GM19239 (cell line): ENCODE measurements at regions not wholly inside any gene's neighbourhood (a gene's known extent, or its start where the extent isn't known, plus 50 kb on each side); places are given as distances from the start of the nearest gene placed in this dataset.
A peak's percentile ranks its signal among the peaks of the same experiment; 100 is the strongest.
"Not testable (repeated sequence)": the region's sequence is repeated elsewhere in the genome, so short reads cannot be mapped to it uniquely, and the experiment has no call there.

Source experiments
- DNase-seq: peaks from one replicate; pipeline ENCODE4 v3.0.0; 2011; ENCODE audit warnings: low spot score; ENCODE audit not compliant: insufficient read length
- FAIRE-seq: peaks from 2 replicates; lab custom pipeline; 2011; peaks lifted over from hg19 to GRCh38; lab: Jason Lieb, UNC

DNA sequence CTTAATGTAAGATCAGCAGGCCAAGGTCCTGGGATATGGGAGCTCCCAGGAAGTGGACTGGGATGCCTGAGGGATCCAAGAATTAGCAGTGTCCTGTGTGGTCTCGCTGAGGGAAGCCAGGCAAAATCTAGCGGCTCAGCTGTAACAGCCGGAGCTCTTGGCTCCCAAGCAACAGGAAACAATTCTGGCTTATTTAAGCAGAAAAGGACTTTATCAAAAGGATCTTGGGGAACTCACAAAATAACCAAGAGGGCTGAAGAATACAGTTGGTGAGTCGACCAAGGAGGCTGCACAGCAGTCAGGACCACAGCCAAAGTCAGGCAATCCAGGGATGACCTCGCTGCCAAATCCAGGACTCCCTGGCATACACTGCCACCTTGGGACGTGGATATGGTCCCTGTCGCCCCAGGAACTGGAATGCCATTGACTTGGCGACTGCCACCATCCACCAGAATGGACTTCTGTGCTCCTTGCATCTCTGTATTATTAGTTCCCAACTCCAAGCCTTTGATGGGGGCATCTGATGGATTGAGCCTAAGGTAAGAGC, 165.3 kb upstream of the BCOR start:
- FAIRE-seq (no peak), DNase-seq (no peak)

DNA sequence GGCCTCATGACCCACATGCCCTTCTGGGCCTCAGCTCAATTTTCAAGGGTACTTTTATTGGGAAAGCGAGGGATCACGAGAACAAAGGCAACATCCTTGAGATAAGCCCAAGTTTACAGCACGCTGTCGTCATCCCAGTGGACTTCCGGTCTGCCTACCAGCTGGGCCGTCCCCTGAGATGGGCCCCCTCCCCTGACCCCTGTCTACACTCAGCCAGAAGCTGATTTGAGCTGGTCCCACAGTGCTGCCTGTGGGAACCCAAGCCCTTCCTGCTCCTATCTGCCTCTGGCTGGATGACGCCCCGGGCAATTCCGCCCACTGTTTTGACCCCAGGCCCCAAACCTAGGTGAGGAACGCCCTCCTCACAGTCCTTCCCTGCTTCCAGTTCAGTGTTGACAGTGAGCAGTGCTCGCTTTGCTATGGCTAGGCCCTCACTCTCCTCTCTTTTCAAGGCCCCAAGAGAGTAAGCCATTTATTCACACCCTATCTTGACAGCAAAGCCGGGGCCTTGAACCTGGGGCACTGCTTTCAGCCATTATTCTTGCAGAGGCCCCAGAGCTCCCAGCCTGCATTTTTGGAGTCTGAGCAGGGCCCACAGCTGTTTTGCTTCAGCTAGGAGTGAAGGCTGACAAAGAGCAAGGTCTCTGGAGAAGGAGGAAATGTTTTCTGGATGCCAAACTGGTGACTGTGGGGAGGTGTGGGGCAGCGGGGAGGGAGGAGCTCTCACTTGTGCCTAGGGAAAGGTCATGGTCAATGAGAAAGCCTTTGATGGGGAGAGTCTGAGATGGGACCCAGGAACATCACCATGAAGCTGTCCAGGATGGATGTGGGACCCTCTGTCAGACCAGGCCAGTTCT, 164.6 kb upstream of the BCOR start:
- FAIRE-seq (no peak), DNase-seq (no peak)

DNA sequence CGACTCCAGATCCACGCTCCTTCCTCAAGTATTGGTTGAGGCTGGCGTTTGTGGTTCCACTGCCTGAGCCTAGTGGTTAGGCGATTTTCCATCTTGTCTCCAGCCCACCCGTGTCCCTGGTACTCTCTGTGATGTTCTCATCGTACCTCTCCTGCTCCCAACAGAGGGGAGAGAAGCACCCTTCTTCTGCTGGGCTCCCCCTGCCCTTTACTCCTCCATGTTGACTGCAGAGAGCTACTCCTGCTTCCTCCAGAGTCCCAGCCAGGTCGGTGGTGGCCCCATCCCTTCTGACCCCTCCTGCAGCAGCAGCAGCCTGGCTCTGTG, 164.0 kb upstream of the BCOR start:
- DNase-seq = no peak
- no peak for FAIRE-seq

DNA sequence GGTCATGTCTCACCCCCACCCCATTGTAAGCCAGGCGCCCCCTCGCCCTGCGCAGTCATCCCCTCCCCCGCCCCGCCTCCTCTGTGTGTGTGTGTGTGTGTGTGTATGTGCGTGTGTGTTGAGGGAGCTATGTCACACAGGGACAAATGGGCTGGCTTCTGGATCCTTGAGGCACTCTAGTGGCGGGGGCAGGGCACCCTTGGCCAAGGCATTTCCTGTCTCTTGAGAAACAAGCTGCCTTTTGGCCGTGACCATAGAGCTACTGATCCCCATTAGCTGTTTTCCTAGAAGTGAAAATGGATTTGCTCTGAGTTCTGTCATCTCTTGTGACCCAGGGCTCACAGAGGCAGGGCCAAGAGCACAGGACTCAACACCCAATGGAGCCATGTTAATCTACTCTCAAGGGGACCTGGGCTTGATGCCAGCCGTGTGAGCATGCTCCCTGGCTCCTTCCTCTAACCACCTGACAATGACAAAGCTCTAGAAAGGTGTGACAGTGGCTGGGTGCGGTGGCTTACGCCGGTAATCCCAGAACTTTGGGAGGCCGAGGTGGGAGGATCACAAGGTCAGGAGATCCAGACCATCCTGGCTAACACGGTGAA, 162.5 kb upstream of the BCOR start:
- FAIRE-seq (no peak), DNase-seq (no peak)

DNA sequence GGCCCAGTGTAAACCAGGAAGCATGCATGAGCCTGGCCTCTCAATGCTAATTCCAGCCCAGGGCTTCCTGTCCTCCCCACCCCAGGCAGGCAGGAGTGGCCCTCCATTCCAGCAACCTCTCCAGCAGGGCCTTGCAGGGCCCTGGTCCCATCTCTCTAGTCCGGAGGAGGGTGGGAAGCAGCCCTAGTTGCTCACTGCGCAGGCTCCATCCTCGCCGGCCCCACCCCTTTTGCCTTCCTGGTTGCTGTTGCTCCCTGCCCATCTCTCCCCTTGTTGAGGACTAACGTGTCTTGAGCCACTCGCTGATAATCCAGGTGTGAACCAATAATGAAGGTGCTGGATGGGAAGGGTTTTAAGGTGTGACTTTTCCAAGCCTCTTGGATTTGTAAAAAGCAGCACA, 161.2 kb upstream of the BCOR start:
- DNase-seq (no peak), FAIRE-seq (no peak)

DNA sequence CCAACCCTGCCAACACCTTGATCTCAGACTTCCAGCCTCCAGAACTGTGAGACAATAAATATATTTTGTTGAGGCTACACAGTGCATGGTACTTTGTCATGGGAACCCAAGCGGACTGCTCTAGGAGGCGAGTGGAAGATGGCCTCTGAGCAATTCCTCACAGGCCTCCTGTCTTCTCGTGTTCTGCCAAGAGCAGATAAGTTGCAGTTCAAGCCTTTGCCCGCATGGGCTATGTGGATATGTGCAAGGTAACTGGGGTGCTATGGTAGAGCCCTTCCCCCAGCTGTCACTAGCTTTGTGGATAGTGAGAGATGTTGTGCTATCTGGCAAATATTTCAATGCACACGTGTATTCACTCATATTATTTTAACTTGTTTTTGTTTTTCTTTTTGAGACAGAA, 156.0 kb upstream of the BCOR start:
- DNase-seq (no peak), FAIRE-seq (peak; percentile 21)

DNA sequence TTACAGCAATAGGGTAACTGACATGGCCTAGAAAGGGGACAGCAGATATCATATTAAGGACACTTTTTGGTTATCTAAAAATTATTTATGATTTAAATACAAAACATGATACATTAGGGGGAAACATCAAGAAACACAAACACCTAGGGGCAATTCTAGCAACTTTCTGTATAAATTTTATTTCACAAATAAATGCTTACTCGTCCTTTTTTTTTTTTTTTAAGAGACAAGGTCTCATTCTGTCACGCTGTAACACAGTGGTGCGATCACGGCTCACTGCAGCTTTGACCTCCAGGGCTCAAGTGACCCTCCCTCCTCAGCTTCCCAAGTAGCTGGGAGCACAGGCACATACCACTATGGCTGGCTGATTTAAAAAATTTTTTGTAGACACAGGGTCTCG, 151.8 kb upstream of the BCOR start:
- DNase-seq (no peak), FAIRE-seq (no peak)

DNA sequence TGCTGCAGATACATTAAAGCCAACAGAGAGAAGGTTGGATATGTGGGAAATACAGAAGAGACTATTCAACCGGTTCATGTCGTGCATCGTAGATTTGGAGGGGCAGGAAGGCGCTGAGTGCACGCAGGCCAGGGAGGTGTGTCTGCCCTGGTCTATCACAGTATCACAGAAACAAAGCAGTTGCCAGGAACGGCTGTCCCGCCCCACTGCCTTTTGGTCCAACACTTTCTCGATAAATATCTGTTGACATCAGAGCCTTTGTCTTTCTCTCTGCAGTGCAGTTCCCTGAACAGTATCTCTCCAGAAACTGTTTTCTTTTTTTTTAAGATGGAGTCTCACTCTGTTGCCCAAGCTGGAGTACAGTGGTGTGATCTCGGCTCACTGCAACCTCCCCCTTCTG, 151.1 kb upstream of the BCOR start:
- FAIRE-seq (no peak), DNase-seq (no peak)

DNA sequence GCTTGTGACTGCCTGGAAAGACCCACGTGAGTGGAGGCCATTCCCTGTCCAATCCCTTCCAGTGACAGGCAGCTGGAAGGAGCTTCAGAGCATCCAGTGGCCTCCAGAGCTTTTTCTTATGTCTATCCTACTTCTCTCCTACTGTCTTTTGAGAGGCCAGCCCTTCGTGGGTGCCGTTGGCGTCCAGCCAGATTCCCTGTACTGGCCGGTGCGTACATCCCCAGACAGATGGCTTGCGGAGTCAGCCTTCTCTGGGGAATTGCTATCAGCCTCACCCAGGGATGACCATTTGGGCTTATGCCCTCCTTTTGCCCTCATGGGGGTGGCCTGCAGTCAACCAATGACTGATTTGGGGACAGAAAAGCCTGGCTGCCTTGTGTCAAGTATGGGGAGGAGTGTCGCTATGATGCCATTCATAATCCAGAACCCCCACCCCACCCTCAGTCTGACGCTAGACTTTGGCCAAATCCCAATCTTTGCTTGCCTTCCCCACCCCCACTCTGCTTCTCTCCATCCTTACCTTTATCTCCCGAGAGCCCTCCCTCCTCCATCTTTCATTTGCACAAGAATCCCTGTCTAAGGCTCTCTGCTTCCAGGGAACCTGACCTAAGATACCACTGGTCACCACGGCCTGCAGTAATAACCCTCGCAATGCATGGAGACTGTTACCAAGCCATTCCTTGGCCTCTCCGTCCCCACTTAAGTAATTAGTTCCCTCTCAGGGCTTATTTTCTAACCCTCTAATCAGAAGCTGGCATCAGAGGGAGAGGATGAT, 150.3 kb upstream of the BCOR start:
- FAIRE-seq (no peak), DNase-seq (no peak)

DNA sequence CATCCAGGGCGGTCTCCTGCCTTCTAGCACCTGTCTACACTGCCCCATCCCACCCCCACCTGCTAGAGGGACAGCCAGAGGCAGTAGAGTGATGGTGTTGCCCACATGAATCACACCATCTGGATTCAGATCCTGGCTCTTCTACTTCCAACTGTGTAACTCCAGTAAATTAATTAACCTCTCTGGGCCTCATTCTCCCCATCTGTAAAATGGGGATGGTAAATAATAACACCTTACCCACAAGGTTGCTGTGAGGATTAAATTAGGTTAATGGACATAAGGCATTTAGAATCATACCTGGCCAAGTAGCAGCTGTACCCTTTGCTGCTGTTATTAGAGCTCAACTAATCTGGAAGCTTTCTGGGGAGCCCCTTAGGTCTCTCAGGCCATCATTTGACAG, 149.6 kb upstream of the BCOR start:
- no peak for FAIRE-seq

DNA sequence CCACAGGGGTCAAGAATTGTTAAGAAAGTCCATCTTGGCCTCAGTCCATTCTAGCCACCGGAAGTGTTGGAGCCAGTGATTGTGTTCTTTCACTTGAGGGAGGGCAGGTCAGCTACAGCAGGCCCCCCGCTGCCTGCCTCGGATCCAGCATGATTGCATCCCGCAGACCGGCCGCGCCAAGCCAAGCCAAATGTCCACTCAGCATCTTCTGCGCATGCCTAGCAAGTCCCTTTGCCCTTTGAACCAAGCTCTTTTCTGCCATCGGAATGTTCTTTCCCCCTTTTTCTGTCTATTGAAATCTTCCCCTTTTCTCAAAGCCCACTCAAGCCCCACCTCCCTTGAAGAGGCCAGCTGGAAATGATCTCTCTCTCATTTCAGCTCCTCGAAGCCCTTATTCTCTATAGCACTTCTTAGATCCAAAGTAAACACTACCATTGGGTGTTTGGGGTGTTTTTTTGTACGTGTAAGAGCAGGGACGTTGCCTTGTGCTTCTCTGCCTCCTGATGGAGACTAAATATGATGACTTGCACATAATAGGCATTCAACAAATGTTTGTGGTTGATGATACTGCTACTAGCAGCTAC, 147.8 kb upstream of the BCOR start:
- DNase-seq = no peak
- FAIRE-seq = no peak

More for the DNA sequence above, 149.6 kb upstream of the BCOR start:
- DNase-seq = no peak

DNA sequence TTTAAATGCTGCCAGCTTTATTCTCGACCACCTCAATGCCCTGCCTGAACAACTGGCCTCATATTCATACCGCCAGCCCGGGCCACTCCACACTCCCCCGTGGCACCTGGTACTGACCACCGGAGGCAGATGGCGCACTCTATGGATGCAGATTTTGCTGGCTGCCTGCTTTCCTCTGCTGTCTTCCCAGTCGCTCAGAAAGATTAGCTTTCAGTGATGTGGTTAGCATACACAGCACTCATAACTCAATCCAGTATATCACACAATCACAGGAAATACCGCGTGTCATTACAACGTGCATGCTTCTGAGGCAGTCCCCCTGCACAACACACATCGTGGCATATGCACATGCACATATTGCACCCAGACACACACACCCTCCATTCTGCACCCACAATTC, 147.2 kb upstream of the BCOR start:
- FAIRE-seq (no peak), DNase-seq (no peak)

DNA sequence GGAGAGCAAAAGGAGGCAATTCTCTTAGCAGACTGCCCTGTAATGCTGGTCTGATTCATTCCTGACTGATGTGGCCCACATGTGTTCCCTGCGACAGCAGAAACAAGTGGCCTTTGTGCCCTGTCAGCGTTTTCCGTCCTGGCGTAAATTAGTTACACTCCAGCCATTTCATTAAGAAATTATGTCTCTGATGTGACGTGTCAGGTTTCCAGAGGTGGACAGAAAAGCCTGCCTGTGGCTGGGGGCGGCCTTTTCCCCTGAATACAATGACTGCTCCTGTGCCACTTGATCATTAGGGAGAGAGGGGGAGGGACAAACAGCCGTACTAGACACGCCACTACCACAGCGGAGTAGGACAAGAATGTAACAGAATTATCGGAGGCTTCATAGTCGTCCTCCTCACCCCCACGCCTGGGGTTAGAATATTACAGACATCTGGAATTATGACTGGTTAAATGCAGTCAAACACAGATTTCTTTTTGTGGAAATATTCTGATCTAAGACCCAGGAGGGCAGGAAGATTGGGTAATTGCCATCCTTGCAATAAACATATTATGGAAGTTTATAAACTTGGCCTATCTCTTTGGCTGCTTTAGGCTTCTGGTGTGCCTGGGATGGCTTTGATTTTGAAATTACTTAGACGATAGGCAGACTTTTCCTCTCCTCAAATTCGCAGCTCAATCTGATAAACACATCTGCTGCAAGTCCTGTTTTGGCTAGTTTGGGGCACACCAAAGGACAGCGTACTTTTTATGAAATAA, 146.2 kb upstream of the BCOR start:
- DNase-seq (no peak), FAIRE-seq (no peak)

DNA sequence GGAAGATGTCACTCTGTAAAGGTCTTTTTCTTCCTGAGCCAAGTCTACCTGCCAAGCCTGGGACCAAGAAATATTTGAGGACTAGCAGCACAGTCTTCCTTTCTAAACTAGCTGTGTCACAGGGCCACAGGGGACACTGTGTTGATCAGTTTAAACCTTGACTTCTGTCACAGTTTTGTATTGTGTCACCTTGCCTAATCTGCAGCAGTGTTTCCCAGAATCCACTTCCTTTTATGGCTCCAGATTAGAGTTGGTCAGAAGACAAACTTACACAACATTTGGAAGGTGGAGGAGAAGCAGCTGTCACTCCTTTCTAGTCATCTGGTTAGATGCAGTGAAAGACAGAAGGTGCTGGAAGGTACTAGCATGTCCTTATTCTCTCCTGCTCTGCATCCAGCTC, 143.1 kb upstream of the BCOR start:
- FAIRE-seq = no peak
- no peak for DNase-seq

DNA sequence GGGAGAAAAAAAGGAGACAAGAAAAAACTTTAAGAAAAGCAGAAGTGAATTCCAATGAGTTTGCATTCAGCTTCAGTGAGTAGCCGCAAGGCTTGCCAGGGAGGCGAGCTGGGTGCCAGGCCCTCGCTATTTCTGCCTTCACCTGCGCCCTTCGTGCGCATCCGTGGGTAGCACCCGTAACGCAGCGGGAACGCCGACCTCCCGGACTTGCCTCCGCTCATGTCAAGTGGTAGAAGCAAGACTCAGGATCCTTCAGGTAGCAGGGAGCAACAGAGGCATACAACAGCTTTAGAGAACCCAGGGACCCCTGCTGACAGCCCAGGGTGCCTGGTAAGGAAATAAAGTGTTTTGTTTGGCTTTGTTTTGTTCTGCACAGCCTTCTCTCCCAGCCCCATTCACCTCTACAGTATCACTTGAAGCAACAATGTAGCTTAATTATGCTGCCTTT, 140.0 kb upstream of the BCOR start:
- FAIRE-seq (no peak), DNase-seq (no peak)

DNA sequence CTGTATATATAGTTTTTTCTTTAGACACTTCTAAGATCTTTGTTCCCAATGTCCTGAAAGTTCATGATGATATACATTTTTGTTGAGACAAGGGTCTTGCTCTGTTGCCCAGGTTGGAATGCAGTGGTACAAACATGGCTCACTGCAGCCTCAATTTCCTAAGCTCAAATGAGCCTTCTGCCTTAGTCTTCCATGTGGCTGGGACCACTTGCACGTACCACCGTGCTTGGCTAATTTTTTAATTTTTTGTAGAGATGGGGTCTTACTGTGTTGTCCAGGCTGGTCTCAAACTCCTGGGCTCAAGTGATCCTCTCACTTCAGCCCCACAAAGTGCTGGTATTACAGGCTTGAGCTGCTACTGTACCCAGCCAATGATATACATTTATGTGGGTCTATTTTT, 132.9 kb upstream of the BCOR start:
- DNase-seq = no peak
- no peak for FAIRE-seq

DNA sequence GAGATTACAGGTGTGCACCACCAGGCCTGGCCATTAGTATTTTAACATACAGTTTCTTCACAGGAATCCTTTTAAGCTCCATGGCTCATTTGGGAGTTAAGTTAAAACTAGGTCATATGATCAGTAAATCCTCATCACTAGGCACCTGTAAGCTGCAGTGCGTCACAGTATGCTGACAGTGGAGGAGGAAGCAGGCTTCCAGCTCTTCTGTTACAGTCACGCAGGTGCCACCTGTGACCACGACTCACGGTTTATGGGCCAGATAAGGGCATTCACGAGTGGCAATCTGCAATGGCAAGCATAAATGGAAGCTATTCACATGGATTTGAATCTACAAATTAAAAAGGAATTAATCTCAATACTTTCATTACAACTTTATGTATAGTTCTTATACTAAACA, 129.4 kb upstream of the BCOR start:
- DNase-seq (no peak), FAIRE-seq (peak; percentile 28)

DNA sequence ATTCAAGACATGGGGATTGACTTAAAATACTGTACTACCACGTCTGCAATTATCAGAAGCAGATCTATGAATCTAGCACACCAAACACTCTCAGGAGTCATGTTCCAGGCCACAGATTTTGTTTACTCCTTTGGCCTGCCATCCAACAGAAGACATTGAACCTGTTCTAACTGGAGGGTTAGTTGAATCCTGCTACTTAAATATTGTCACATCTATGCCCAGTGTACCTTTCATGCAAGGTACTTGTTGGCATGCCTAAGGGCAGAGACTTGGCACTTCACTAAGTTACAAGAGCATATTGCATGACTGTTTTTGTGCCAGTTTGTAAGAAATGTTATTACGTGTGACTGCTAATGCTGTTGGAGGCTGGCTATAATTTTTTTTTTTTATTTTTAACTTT, 126.9 kb upstream of the BCOR start:
- DNase-seq (no peak), FAIRE-seq (no peak)

DNA sequence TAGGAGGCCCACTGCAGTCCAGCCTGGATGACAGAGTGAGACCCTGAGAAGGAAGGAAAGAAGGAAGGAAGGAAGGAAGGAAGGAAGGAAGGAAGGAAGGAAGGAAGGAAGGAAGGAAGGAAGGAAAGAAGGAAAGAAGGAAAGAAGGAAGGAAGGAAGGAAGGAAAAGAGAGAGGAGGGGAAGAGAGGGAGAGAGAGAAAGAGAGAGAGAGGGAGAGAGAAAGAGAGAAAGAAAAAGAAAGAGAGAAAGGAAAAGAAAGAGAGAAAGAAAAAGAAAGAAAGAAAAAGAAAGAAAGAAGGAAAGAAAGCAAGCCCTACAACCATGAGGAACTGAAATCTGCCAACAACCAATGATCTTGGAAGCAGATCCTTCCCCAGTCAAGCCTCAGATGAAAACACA, 124.9 kb upstream of the BCOR start:
- not testable (repeated sequence) for FAIRE-seq, DNase-seq

DNA sequence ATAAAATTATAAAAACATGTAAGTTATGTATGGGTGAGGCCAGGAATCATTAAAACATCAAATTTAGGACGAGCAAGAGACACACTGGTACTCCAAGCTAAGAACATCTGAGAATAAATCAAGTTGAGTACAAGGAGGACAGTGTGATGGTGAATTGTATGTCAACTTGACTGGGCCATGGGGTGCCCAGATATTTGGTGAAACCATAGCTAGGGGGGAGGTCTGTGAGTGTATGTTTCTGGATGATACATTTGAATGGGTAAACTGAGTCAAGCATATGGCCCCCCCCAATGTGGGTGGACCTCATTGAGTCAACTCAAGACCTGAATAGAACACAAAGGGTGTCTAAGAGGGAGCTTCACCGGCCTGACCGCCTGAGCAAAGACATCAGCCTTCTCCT, 115.3 kb upstream of the BCOR start:
- no peak for FAIRE-seq
- no peak for DNase-seq
